ENCODE measurements at regions not wholly inside any gene's neighbourhood (a gene's known extent, or its start where the extent isn't known, plus 50 kb on each side); places are given as distances from the start of the nearest gene placed in this dataset.

DNA sequence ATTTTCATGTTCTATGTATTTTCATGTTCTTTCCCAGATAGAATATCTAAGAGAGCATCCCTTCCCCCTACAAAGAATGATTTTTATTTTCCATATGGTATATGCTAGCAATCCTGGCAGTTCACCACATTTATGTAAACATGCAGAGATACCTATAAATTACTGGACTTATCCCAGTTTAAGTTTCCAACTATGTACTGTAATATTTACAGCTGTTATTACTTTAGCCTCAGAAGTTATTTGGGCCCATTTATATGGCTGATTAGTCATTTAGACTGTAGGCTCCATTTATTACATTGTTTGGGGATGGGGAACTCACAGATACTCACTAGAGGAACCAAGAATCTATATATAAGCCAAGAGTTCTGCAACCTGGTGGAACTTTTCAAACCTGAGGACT, 84.8 kb upstream of the WARS2 start:
- no peak for DNase-seq
- Mint-ChIP-seq H3K36me3 (ENCODE audit: low read depth) (no peaks in the 10 kb centered on the region), H3K4me3 (no peak overlapping the region), H3K4me1 (peaks cover 27% of the 10 kb centered on the region), H3K27ac (no peak overlapping the region), H3K9me3 (no peaks in the 10 kb centered on the region), H3K27me3 (ENCODE audit: low read depth, poor library complexity) (peaks cover 9% of the 10 kb centered on the region)
- TF ChIP-seq, protein P1, sequence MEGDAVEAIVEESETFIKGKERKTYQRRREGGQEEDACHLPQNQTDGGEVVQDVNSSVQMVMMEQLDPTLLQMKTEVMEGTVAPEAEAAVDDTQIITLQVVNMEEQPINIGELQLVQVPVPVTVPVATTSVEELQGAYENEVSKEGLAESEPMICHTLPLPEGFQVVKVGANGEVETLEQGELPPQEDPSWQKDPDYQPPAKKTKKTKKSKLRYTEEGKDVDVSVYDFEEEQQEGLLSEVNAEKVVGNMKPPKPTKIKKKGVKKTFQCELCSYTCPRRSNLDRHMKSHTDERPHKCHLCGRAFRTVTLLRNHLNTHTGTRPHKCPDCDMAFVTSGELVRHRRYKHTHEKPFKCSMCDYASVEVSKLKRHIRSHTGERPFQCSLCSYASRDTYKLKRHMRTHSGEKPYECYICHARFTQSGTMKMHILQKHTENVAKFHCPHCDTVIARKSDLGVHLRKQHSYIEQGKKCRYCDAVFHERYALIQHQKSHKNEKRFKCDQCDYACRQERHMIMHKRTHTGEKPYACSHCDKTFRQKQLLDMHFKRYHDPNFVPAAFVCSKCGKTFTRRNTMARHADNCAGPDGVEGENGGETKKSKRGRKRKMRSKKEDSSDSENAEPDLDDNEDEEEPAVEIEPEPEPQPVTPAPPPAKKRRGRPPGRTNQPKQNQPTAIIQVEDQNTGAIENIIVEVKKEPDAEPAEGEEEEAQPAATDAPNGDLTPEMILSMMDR (IDR thresholded peaks at IDR 0.05), result no peak

DNA sequence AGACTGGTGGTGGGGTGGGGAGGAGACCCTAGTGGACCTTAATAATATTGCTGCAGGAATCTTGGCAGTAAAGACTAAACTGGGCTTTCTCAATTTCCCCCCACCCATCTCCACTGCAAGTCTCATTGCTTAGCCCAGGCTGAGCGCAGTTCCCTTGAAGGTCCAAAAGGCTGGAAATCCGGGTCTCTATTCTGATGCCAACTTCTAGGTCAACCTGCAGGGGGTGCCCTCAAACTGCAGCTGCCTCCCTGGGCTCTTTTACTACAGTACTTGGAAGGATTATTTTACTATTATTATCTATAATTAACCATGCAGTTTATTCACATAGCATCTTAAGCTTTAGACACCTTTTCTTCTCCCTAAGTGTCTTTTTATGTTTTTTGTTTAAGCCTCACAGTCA, 85.4 kb upstream of the WARS2 start:
- Mint-ChIP-seq H3K4me3 (no peak overlapping the region), H3K27ac (peak overlapping the region; percentile 66), H3K4me1 (peaks cover 27% of the 10 kb centered on the region), H3K36me3 (ENCODE audit: low read depth) (no peaks in the 10 kb centered on the region), H3K9me3 (no peaks in the 10 kb centered on the region), H3K27me3 (ENCODE audit: low read depth, poor library complexity) (peaks cover 9% of the 10 kb centered on the region)
- DNase-seq, result no peak
- TF ChIP-seq, protein P1 (IDR thresholded peaks at IDR 0.05), result peak; percentile 14

DNA sequence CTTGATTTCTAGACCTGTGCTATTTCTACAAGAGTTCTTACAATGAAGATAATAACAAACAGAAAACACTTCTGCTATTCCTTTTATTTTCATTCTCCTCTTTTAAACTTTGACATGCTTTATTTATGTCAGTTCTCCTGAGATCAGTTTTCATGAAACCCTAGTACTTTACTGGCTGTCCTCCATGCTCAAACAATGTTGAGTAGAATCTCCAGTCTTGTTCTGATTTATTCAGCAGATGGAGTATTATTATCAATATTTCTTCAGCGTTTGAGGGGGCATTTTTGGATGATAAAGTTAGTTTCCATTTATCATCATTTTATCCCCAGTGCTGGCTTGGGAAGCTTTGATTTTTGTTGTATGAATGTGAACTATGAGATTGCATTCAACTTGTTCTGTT, 85.9 kb upstream of the WARS2 start:
- Mint-ChIP-seq H3K4me1 (peaks cover 27% of the 10 kb centered on the region), H3K27me3 (ENCODE audit: low read depth, poor library complexity) (peaks cover 9% of the 10 kb centered on the region), H3K36me3 (ENCODE audit: low read depth) (no peaks in the 10 kb centered on the region), H3K27ac (peak overlapping the region; percentile 66), H3K4me3 (no peak overlapping the region), H3K9me3 (no peaks in the 10 kb centered on the region)
- TF ChIP-seq, protein P1 (IDR thresholded peaks at IDR 0.05), result no peak
- DNase-seq, result no peak

DNA sequence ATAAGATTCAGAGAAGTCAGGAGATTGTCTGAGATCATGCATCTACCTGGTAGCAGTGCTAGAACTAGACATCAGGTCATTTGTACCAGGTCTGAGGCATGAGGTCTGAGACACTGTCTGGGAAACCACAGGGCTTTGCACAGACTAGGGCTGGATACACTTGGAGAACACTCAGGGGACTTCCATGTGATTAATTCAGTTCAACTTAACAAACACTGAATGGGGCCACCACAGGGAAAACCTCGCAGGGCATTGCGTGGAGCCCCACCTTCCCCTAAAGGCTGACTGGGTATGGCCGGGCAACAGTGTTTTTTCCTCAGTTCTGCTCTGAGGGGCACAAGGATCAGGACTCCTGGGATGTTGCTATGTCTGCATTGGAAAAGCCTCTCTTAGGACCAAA, 86.5 kb upstream of the WARS2 start:
- Mint-ChIP-seq H3K27me3 (ENCODE audit: low read depth, poor library complexity) (peaks cover 9% of the 10 kb centered on the region), H3K4me3 (no peak overlapping the region), H3K36me3 (ENCODE audit: low read depth) (no peaks in the 10 kb centered on the region), H3K27ac (no peak overlapping the region), H3K9me3 (no peaks in the 10 kb centered on the region), H3K4me1 (peaks cover 27% of the 10 kb centered on the region)
- no peak for DNase-seq
- TF ChIP-seq, protein P1 (IDR thresholded peaks at IDR 0.05), result no peak

DNA sequence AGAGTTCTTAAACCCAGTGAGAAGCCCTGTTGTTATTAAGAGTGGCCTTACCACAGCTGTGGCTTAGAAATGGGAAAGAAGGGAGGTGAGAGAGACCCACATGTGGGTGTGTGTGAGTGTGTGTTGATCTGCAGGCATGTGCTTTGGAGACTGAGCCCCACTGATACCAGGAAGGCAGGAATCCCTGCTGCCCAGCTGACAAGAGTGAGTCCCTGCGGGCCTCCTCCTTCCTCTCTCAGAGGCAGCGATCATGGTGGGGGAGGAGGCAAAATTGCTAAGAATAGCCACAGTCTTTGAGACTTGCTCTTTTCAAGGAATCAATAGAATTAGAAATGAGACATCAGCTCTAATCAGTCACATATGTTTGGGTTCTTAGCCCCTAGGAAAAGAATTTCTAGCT, 87.0 kb upstream of the WARS2 start:
- Mint-ChIP-seq H3K4me3 (no peak overlapping the region), H3K36me3 (ENCODE audit: low read depth) (no peaks in the 10 kb centered on the region), H3K27me3 (ENCODE audit: low read depth, poor library complexity) (peaks cover 6% of the 10 kb centered on the region), H3K27ac (no peak overlapping the region), H3K9me3 (no peaks in the 10 kb centered on the region), H3K4me1 (peaks cover 27% of the 10 kb centered on the region)
- no peak for DNase-seq
- TF ChIP-seq, protein P1 (IDR thresholded peaks at IDR 0.05), result no peak

DNA sequence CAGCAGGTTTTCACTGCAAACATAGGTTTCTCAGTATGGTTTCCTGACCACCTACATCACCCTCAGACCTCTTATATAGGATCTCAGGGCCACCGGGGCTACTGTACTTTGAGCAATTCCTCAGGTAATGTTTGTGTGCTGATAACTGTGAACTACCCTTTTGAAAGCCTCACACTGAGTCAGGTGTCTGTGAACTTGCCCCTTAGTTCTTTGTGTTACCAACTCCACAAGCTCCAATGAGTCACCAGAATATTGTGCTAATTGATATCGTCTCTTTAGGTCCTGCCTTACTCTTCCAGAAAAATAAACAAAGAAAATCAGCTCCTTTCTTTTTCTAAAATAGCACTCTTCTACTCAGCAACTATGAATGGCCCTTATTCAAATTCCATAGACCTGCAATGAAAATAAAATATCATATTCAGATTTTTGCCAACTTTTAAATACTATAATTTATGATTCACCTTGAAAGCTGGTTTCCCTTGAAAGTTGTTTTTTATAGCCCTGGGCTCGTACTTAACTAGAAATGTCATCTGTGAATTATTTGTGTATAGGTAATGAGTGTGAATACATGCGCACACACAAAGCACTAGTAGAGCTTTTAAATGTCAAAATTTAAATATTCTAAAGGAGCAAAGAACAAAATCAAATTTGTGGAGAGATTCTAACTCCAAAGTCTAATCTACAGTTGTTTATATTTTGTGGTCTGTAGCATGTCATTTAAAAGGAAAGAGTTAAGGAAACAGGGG, 88.1 kb upstream of the WARS2 start:
- Mint-ChIP-seq H3K9me3 (no peaks in the 10 kb centered on the region), H3K27ac (no peak overlapping the region), H3K27me3 (ENCODE audit: low read depth, poor library complexity) (no peaks in the 10 kb centered on the region), H3K4me1 (peaks cover 27% of the 10 kb centered on the region), H3K36me3 (ENCODE audit: low read depth) (no peaks in the 10 kb centered on the region), H3K4me3 (no peak overlapping the region)
- TF ChIP-seq, protein P1 (IDR thresholded peaks at IDR 0.05), result no peak
- no peak for DNase-seq

Data from nephron progenitor cell (in vitro differentiated cells).